IPS DF 19.7 (cell line): ENCODE measurements at regions not wholly inside any gene's neighbourhood (a gene's known extent, or its start where the extent isn't known, plus 50 kb on each side); places are given as distances from the start of the nearest gene placed in this dataset.
"Not testable (repeated sequence)": the region's sequence is repeated elsewhere in the genome, so short reads cannot be mapped to it uniquely, and the experiment has no call there.

Experiments used
- DNase-seq: peaks from one replicate; pipeline ENCODE4 v3.0.0-alpha.2; 2013; ENCODE audit warnings: low read depth, low spot score

GRCh38 chrX:95764972-95765451 lies 919.6 kb upstream of the DIAPH2 start:
- peak; percentile 35 for DNase-seq

GRCh38 chrX:95771198-95771597 lies 913.4 kb upstream of the DIAPH2 start:
- not testable (repeated sequence) for DNase-seq

GRCh38 chrX:95791876-95792275 lies 892.8 kb upstream of the DIAPH2 start:
- no peak for DNase-seq

- DNase-seq = no peak
Observed at GRCh38 chrX:95797344-95797743, 887.3 kb upstream of the DIAPH2 start.

GRCh38 chrX:95823796-95824195 lies 860.8 kb upstream of the DIAPH2 start:
- no peak for DNase-seq

GRCh38 chrX:95835223-95835622 lies 849.4 kb upstream of the DIAPH2 start:
- DNase-seq = no peak

GRCh38 chrX:95836517-95836916 lies 848.1 kb upstream of the DIAPH2 start:
- DNase-seq = no peak

- no peak for DNase-seq
Observed at GRCh38 chrX:95841863-95842262, 842.8 kb upstream of the DIAPH2 start.

- no peak for DNase-seq
Observed at GRCh38 chrX:95860127-95860526, 824.5 kb upstream of the DIAPH2 start.

- no peak for DNase-seq
Observed at GRCh38 chrX:95875661-95876060, 809.0 kb upstream of the DIAPH2 start.

GRCh38 chrX:95878874-95879273 lies 805.8 kb upstream of the DIAPH2 start:
- DNase-seq = no peak

GRCh38 chrX:95884186-95884585 lies 800.5 kb upstream of the DIAPH2 start:
- no peak for DNase-seq

GRCh38 chrX:95885074-95885473 lies 799.6 kb upstream of the DIAPH2 start:
- DNase-seq = no peak

GRCh38 chrX:95889279-95889678 lies 795.4 kb upstream of the DIAPH2 start:
- no peak for DNase-seq

GRCh38 chrX:95893636-95894035 lies 791.0 kb upstream of the DIAPH2 start:
- no peak for DNase-seq

- DNase-seq = peak; percentile 5
Observed at GRCh38 chrX:95903490-95903889, 781.2 kb upstream of the DIAPH2 start.

GRCh38 chrX:95903975-95904374 lies 780.7 kb upstream of the DIAPH2 start:
- DNase-seq = no peak

GRCh38 chrX:95907081-95907480 lies 777.6 kb upstream of the DIAPH2 start:
- DNase-seq = no peak

- DNase-seq = no peak
Observed at GRCh38 chrX:95911062-95911461, 773.6 kb upstream of the DIAPH2 start.

- no peak for DNase-seq
Observed at GRCh38 chrX:95919605-95920004, 765.0 kb upstream of the DIAPH2 start.

- DNase-seq = no peak
Observed at GRCh38 chrX:95945528-95945927, 739.1 kb upstream of the DIAPH2 start.

GRCh38 chrX:95949588-95949987 lies 735.1 kb upstream of the DIAPH2 start:
- no peak for DNase-seq

GRCh38 chrX:95950679-95951078 lies 734.0 kb upstream of the DIAPH2 start:
- no peak for DNase-seq

- no peak for DNase-seq
Observed at GRCh38 chrX:95953564-95953963, 731.1 kb upstream of the DIAPH2 start.
